HG03025 (cell line): ENCODE measurements at regions not wholly inside any gene's neighbourhood (a gene's known extent, or its start where the extent isn't known, plus 50 kb on each side); places are given as distances from the start of the nearest gene placed in this dataset.
"Not testable (repeated sequence)": the region's sequence is repeated elsewhere in the genome, so short reads cannot be mapped to it uniquely, and the experiment has no call there.

ENCODE experiments used
- ATAC-seq: cut with Tn5 transposase; IDR thresholded peaks from one replicate; pipeline ENCODE4 v1.9.1; 2021; ENCODE audit warnings: mild to moderate bottlenecking, moderate library complexity; ENCODE audit not compliant: unreplicated experiment, low FRiP score

DNA sequence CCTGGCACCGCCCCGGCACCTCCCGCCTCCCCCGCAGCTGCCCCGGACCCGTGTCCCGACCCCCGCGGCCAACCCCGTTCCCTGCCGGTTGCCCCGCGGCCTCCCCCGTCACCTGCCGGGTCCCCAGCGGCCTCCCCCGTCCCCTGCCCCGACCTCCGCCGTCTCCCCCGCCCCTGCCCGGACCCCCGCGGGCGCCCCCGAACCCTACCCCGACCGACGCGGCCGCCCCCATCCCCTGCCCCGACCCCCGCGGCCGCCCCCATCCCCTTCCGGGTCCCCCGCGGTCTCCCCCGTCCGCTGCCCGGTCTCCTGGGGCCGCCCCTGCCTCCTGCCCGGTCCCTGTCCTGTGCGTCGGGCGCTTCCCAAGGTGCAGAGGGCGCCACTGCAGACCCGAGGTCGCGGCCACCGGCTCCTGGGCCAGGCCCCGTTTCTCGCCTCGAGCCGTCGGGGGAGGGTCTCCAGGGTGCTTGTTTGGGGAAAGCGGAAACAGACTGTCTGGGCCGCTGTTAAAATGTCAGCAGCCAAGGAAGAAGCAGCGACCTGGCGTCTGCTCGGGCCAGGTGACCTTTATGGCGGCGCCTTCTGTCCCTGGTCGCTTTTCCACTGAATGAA is 51.6 kb upstream of the APOD start:
- not testable (repeated sequence) for ATAC-seq

GRCh38 chr3:195634426-195635261 is 50.9 kb upstream of the APOD start:
- ATAC-seq, result peak; percentile 75
